Left kidney (tissue), 1 donor: ENCODE measurements at regions not wholly inside any gene's neighbourhood (a gene's known extent, or its start where the extent isn't known, plus 50 kb on each side); places are given as distances from the start of the nearest gene placed in this dataset.

Source experiments
- DNase-seq: peaks from one replicate; pipeline ENCODE4 v3.0.0-alpha.2; 2013

GRCh38 chr3:148319161-148319915, 378.4 kb upstream of the AGTR1 start:
- no peak for DNase-seq

- DNase-seq = no peak
These were observed 377.7 kb upstream of the AGTR1 start for GRCh38 chr3:148319960-148320359.

- peak; percentile 28 for DNase-seq
These were observed 368.0 kb upstream of the AGTR1 start for GRCh38 chr3:148329481-148330235.

GRCh38 chr3:148330542-148330941, 367.2 kb upstream of the AGTR1 start:
- DNase-seq = no peak

GRCh38 chr3:148331081-148331846, 366.4 kb upstream of the AGTR1 start:
- DNase-seq = no peak

- DNase-seq = no peak
These were observed 365.2 kb upstream of the AGTR1 start for GRCh38 chr3:148332509-148332908.

- no peak for DNase-seq
These were observed 364.6 kb upstream of the AGTR1 start for GRCh38 chr3:148333091-148333490.

- DNase-seq = no peak
These were observed 362.1 kb upstream of the AGTR1 start for GRCh38 chr3:148335612-148336011.

GRCh38 chr3:148343416-148343815, 354.3 kb upstream of the AGTR1 start:
- DNase-seq = no peak

- no peak for DNase-seq
These were observed 353.2 kb upstream of the AGTR1 start for GRCh38 chr3:148344521-148344920.

GRCh38 chr3:148360051-148360450, 337.7 kb upstream of the AGTR1 start:
- no peak for DNase-seq

GRCh38 chr3:148366743-148367410, 330.8 kb upstream of the AGTR1 start:
- no peak for DNase-seq

- DNase-seq = no peak
These were observed 329.9 kb upstream of the AGTR1 start for GRCh38 chr3:148367756-148368155.

- no peak for DNase-seq
These were observed 328.3 kb upstream of the AGTR1 start for GRCh38 chr3:148369381-148369780.

- no peak for DNase-seq
These were observed 325.4 kb upstream of the AGTR1 start for GRCh38 chr3:148372206-148372875.

GRCh38 chr3:148373961-148374360, 323.7 kb upstream of the AGTR1 start:
- no peak for DNase-seq

GRCh38 chr3:148379763-148380382, 317.8 kb upstream of the AGTR1 start:
- DNase-seq = peak; percentile 53

- DNase-seq = no peak
These were observed 316.7 kb upstream of the AGTR1 start for GRCh38 chr3:148381051-148381450.

- no peak for DNase-seq
These were observed 307.8 kb upstream of the AGTR1 start for GRCh38 chr3:148389916-148390315.

- no peak for DNase-seq
These were observed 301.9 kb upstream of the AGTR1 start for GRCh38 chr3:148395821-148396220.

GRCh38 chr3:148400754-148401153, 296.9 kb upstream of the AGTR1 start:
- DNase-seq = no peak
